Neural crest cell (in vitro differentiated cells): ENCODE measurements at regions not wholly inside any gene's neighbourhood (a gene's known extent, or its start where the extent isn't known, plus 50 kb on each side); places are given as distances from the start of the nearest gene placed in this dataset.
"Not testable (repeated sequence)": the region's sequence is repeated elsewhere in the genome, so short reads cannot be mapped to it uniquely, and the experiment has no call there.

ENCODE experiments used
- DNase-seq: peaks from one replicate; pipeline ENCODE4 v3.0.0; 2021; ENCODE audit warnings: low read depth, mixed read lengths, low spot score
- H3K27ac Mint-ChIP-seq: one replicate; pipeline ENCODE4 v1.8.0; 2021; ENCODE audit warnings: mild to moderate bottlenecking, mixed read lengths; ENCODE audit not compliant: unreplicated experiment
- H3K27me3 Mint-ChIP-seq: 2 replicates; pipeline ENCODE4 v1.8.0; 2021; ENCODE audit warnings: low read depth, mild to moderate bottlenecking, mixed read lengths
- H3K36me3 Mint-ChIP-seq: 2 replicates; pipeline ENCODE4 v1.8.0; 2021; ENCODE audit warnings: low read depth, mild to moderate bottlenecking, mixed read lengths
- H3K4me1 Mint-ChIP-seq: 2 replicates; pipeline ENCODE4 v1.8.0; 2021; ENCODE audit warnings: mixed read lengths
- H3K4me3 Mint-ChIP-seq: one replicate; pipeline ENCODE4 v1.8.0; 2021; ENCODE audit warnings: mild to moderate bottlenecking, mixed read lengths
- H3K9me3 Mint-ChIP-seq: 2 replicates; pipeline ENCODE4 v1.8.0; 2021; ENCODE audit warnings: mixed read lengths
- CTCF ChIP-seq: fragments of 200-600 bp; sonication (generic); conservative IDR thresholded peaks from 2 replicates; pipeline ENCODE4 v1.5.0; 2021; ENCODE audit warnings: antibody characterized with exemption, mild to moderate bottlenecking

- H3K9me3 Mint-ChIP-seq = peaks cover 6% of the 10 kb centered on the region
- H3K4me1 Mint-ChIP-seq = peaks cover 9% of the 10 kb centered on the region
- no peak overlapping the region for H3K27ac Mint-ChIP-seq
- no peaks in the 10 kb centered on the region for H3K27me3 Mint-ChIP-seq
- TF ChIP-seq CTCF = no peak
- peaks cover 8% of the 10 kb centered on the region for H3K36me3 Mint-ChIP-seq
- no peak overlapping the region for H3K4me3 Mint-ChIP-seq
- no peak for DNase-seq
Observed at GRCh38 chr6:16031278-16031981, 97.5 kb upstream of the MYLIP start.

GRCh38 chr6:16028966-16029365 lies 99.9 kb upstream of the MYLIP start:
- H3K27me3 Mint-ChIP-seq = no peaks in the 10 kb centered on the region

GRCh38 chr6:16020259-16020658 lies 108.6 kb upstream of the MYLIP start:
- H3K4me1 Mint-ChIP-seq = no peaks in the 10 kb centered on the region
- no peak for DNase-seq
- TF ChIP-seq CTCF = no peak
- no peak overlapping the region for H3K4me3 Mint-ChIP-seq
- H3K36me3 Mint-ChIP-seq = peaks cover 3% of the 10 kb centered on the region
- no peak overlapping the region for H3K27ac Mint-ChIP-seq
- no peaks in the 10 kb centered on the region for H3K27me3 Mint-ChIP-seq
- H3K9me3 Mint-ChIP-seq = peaks cover 2% of the 10 kb centered on the region

More at GRCh38 chr6:16028966-16029365, 99.9 kb upstream of the MYLIP start:
- H3K4me3 Mint-ChIP-seq = no peak overlapping the region
- H3K36me3 Mint-ChIP-seq = peaks cover 8% of the 10 kb centered on the region
- peaks cover 6% of the 10 kb centered on the region for H3K9me3 Mint-ChIP-seq
- no peak overlapping the region for H3K27ac Mint-ChIP-seq
- TF ChIP-seq CTCF = no peak
- H3K4me1 Mint-ChIP-seq = peaks cover 9% of the 10 kb centered on the region
- DNase-seq = no peak

- H3K27me3 Mint-ChIP-seq = no peaks in the 10 kb centered on the region
- no peak for DNase-seq
- peaks cover 3% of the 10 kb centered on the region for H3K36me3 Mint-ChIP-seq
- H3K4me3 Mint-ChIP-seq = no peak overlapping the region
- no peak for TF ChIP-seq CTCF
- H3K4me1 Mint-ChIP-seq = no peaks in the 10 kb centered on the region
- H3K27ac Mint-ChIP-seq = no peak overlapping the region
- peaks cover 2% of the 10 kb centered on the region for H3K9me3 Mint-ChIP-seq
Observed at GRCh38 chr6:16019462-16019861, 109.4 kb upstream of the MYLIP start.

- peaks cover 2% of the 10 kb centered on the region for H3K9me3 Mint-ChIP-seq
- no peaks in the 10 kb centered on the region for H3K4me1 Mint-ChIP-seq
- no peak overlapping the region for H3K27ac Mint-ChIP-seq
- peaks cover 3% of the 10 kb centered on the region for H3K36me3 Mint-ChIP-seq
- no peak overlapping the region for H3K4me3 Mint-ChIP-seq
- no peak for DNase-seq
- H3K27me3 Mint-ChIP-seq = no peaks in the 10 kb centered on the region
- TF ChIP-seq CTCF = no peak
Observed at GRCh38 chr6:16018626-16019025, 110.3 kb upstream of the MYLIP start.

- H3K9me3 Mint-ChIP-seq = not testable (repeated sequence)
Observed at GRCh38 chr6:16014325-16014724, 114.6 kb upstream of the MYLIP start.

More at GRCh38 chr6:16014325-16014724, 114.6 kb upstream of the MYLIP start:
- H3K27me3 Mint-ChIP-seq, H3K4me1 Mint-ChIP-seq, H3K36me3 Mint-ChIP-seq, H3K27ac Mint-ChIP-seq, H3K4me3 Mint-ChIP-seq, DNase-seq: not testable (repeated sequence)
